HCT116 (cell line): ENCODE measurements at regions not wholly inside any gene's neighbourhood (a gene's known extent, or its start where the extent isn't known, plus 50 kb on each side); places are given as distances from the start of the nearest gene placed in this dataset.

Source experiments
- ATAC-seq: fragments of 200-7000 bp; cut with Tn5 transposase; 2 replicates; pipeline ENCODE4 v1.9.1; 2020; ENCODE audit warnings: mild to moderate bottlenecking, moderate library complexity
- BruUV-seq: library from RNA; stranded (reverse); fragments of 400-500 nt; replicated peaks from 2 replicates; lab custom pipeline; 2021; lab: Mats Ljungman, UMichigan
- CTCF ChIA-PET: fragments of 300-600 bp; sonication (Branson Sonifier 250); formaldehyde crosslinking; loops from one replicate; lab custom pipeline; 2021; ENCODE audit warnings: antibody characterized with exemption; lab: Charles Lee
- POLR2A ChIA-PET: fragments of 300-600, 350-600 bp; sonication (Branson Sonifier 250); formaldehyde crosslinking; loops from one replicate; lab custom pipeline; 2021; ENCODE audit warnings: antibody characterized with exemption; lab: Charles Lee
- RAD21 ChIA-PET, 2 experiments: fragments of 300-600 bp; sonication (Branson Sonifier 250); formaldehyde crosslinking; loops; one replicate each; lab custom pipeline; 2023; ENCODE audit warnings: low total read pairs in 2 of 2; ENCODE audit not compliant: uncharacterized antibody in 2 of 2, unreplicated experiment in 2 of 2, low non-redundant PET in 1 of 2; lab: Charles Lee
- DNase-seq: peaks from one replicate; pipeline ENCODE4 v3.0.0-alpha.2; 2010; ENCODE audit warnings: low read depth, low spot score
- H2AFZ ChIP-seq: fragments of 200-600 bp; shearing (Covaris generic), sonication (generic); 2 replicates; pipeline ENCODE4 v1.6.1; 2017; ENCODE audit warnings: low read depth, mixed run types, mixed read lengths, antibody characterized with exemption, low read length; ENCODE audit not compliant: poor library complexity, severe bottlenecking
- H3K27ac ChIP-seq: 2 replicates; pipeline ENCODE4 v1.5.1; 2012; ENCODE audit warnings: low read depth, low read length
- H3K27me3 ChIP-seq: fragments of 200-600 bp; sonication (generic); 2 replicates; pipeline ENCODE4 v1.6.1; 2016; ENCODE audit warnings: mixed run types, low read length, mixed read lengths; ENCODE audit not compliant: insufficient read depth
- H3K36me3 ChIP-seq, 2 experiments: fragments of 200-500 bp in 1 of 2; fragments of 200-600 bp in 1 of 2; sonication (Bioruptor generic) in 1 of 2; sonication (generic) in 1 of 2; 2 replicates each; pipeline versions ENCODE4 v1.5.1 to v1.6.1; 2014 to 2016; ENCODE audit warnings: low read length in 2 of 2, inconsistent platforms in 1 of 2, mixed read lengths in 1 of 2, mixed run types in 1 of 2; ENCODE audit not compliant: insufficient read depth in 2 of 2, control insufficient read depth in 1 of 2
- H3K4me1 ChIP-seq, 2 experiments: fragments of 200-600 bp in 1 of 2; sonication (generic) in 1 of 2; 2 replicates each; pipeline versions ENCODE4 v1.5.1 to v1.6.1; 2012 to 2017; ENCODE audit warnings: low read length in 2 of 2, inconsistent platforms in 1 of 2, mild to moderate bottlenecking in 1 of 2, mixed read lengths in 1 of 2, mixed run types in 1 of 2, moderate library complexity in 1 of 2; ENCODE audit not compliant: insufficient read depth in 2 of 2, control insufficient read depth in 1 of 2
- H3K4me2 ChIP-seq: fragments of 200-600 bp; sonication (generic); 2 replicates; pipeline ENCODE4 v1.6.1; 2017; ENCODE audit warnings: mixed run types, low read length, mixed read lengths
- H3K4me3 ChIP-seq, 2 experiments: fragments of 200-600 bp in 1 of 2; sonication (generic) in 1 of 2; replicated peaks in 1 of 2; 2 replicates each; pipeline ENCODE4 v1.5.1; 2011 to 2016; ENCODE audit warnings: low read length in 2 of 2, control low read depth in 1 of 2, low read depth in 1 of 2, mild to moderate bottlenecking in 1 of 2, mixed read lengths in 1 of 2, mixed run types in 1 of 2
- H3K79me2 ChIP-seq: fragments of 200-600 bp; sonication (generic); 2 replicates; pipeline ENCODE4 v1.6.1; 2017; ENCODE audit warnings: mild to moderate bottlenecking, mixed run types, low read length, moderate library complexity, mixed read lengths; ENCODE audit not compliant: insufficient read depth
- H3K9ac ChIP-seq: fragments of 200-600 bp; sonication (generic); 2 replicates; pipeline ENCODE4 v1.6.1; 2016; ENCODE audit warnings: low read length, mixed read lengths
- H3K9me2 ChIP-seq: fragments of 200-600 bp; sonication (generic), shearing (Covaris generic); 2 replicates; pipeline ENCODE4 v1.6.1; 2017; ENCODE audit warnings: mixed run types, mild to moderate bottlenecking, moderate library complexity; ENCODE audit not compliant: insufficient read depth
- H3K9me3 ChIP-seq, 2 experiments: fragments of 200-500 bp in 1 of 2; fragments of 200-600 bp in 1 of 2; sonication (Bioruptor generic) in 1 of 2; sonication (generic) in 1 of 2; 2 replicates each; pipeline ENCODE4 v1.6.1; 2014 to 2017; ENCODE audit warnings: low read length in 2 of 2, mixed read lengths in 2 of 2, inconsistent platforms in 1 of 2, low read depth in 1 of 2, mild to moderate bottlenecking in 1 of 2, mixed run types in 1 of 2, moderate library complexity in 1 of 2; ENCODE audit not compliant: control insufficient read depth in 1 of 2, insufficient read depth in 1 of 2
- H4K20me1 ChIP-seq: fragments of 200-600 bp; sonication (generic), shearing (Covaris generic); 2 replicates; pipeline ENCODE4 v1.6.1; 2017; ENCODE audit warnings: mixed run types, mild to moderate bottlenecking, moderate library complexity; ENCODE audit not compliant: insufficient read depth
- CBX3 ChIP-seq: IDR thresholded peaks from 2 replicates; pipeline ENCODE4 v1.6.1; 2012; ENCODE audit warnings: low read depth
- CEBPB ChIP-seq: IDR thresholded peaks from 2 replicates; pipeline ENCODE4 v1.6.1; 2012; ENCODE audit warnings: low read depth
- EGR1 ChIP-seq: IDR thresholded peaks from 2 replicates; pipeline ENCODE4 v1.6.1; 2012; ENCODE audit warnings: low read depth
- EZH2phosphoT487 ChIP-seq: fragments of 200-600 bp; IDR thresholded peaks from 2 replicates; pipeline ENCODE4 v1.6.1; 2018; ENCODE audit warnings: antibody characterized with exemption, borderline replicate concordance
- SIN3A ChIP-seq: IDR thresholded peaks from 2 replicates; pipeline ENCODE4 v1.6.1; 2012; ENCODE audit warnings: low read depth
- SRF ChIP-seq: IDR thresholded peaks from 2 replicates; pipeline ENCODE4 v1.6.1; 2012; ENCODE audit warnings: low read depth
- TCF7L2 ChIP-seq: IDR thresholded peaks from 2 replicates; pipeline ENCODE4 v1.7.0; 2011; ENCODE audit warnings: borderline replicate concordance, inconsistent platforms; ENCODE audit not compliant: insufficient read depth, insufficient read length; ENCODE audit errors: extremely low read depth
- intact Hi-C: fragments of 100-400 bp; cut with micrococcal nuclease; formaldehyde crosslinking; loops from 2 replicates; pipeline ENCODE4 v1.10.0; 2022
- TF ChIP-seq, protein P1 (sequence below): IDR thresholded peaks from 2 replicates; pipeline ENCODE4 v1.6.1; 2012; ENCODE audit warnings: low read depth
- TF ChIP-seq, protein P2 (sequence below): IDR thresholded peaks from 2 replicates; pipeline ENCODE4 v1.6.1; 2012
- TF ChIP-seq, protein P3 (sequence below): IDR thresholded peaks from 2 replicates; pipeline ENCODE4 v1.6.1; 2011; ENCODE audit warnings: mild to moderate bottlenecking, low read length, moderate library complexity; ENCODE audit not compliant: insufficient replicate concordance; ENCODE audit errors: extremely low read depth
- TF ChIP-seq, protein P4 (sequence below): IDR thresholded peaks from 2 replicates; pipeline ENCODE4 v1.6.1; 2012

DNA sequence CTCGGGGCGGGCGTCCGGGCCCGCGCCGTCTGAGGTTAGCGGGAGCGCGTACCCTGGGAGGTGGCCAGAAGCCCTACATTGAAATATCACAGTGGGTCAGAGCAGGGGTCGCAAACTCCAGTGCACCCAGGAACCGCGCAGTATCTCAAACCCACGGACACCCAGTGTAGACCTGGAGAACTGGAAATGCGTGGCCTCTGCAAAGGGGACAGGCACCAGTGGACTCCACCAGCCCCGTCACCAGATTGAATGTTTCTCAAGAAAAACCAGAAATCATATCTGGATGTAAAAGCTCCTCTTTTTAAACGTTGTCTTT is 117.6 kb upstream of the SMIM23 start (continued):
- TF ChIP-seq, protein P1, sequence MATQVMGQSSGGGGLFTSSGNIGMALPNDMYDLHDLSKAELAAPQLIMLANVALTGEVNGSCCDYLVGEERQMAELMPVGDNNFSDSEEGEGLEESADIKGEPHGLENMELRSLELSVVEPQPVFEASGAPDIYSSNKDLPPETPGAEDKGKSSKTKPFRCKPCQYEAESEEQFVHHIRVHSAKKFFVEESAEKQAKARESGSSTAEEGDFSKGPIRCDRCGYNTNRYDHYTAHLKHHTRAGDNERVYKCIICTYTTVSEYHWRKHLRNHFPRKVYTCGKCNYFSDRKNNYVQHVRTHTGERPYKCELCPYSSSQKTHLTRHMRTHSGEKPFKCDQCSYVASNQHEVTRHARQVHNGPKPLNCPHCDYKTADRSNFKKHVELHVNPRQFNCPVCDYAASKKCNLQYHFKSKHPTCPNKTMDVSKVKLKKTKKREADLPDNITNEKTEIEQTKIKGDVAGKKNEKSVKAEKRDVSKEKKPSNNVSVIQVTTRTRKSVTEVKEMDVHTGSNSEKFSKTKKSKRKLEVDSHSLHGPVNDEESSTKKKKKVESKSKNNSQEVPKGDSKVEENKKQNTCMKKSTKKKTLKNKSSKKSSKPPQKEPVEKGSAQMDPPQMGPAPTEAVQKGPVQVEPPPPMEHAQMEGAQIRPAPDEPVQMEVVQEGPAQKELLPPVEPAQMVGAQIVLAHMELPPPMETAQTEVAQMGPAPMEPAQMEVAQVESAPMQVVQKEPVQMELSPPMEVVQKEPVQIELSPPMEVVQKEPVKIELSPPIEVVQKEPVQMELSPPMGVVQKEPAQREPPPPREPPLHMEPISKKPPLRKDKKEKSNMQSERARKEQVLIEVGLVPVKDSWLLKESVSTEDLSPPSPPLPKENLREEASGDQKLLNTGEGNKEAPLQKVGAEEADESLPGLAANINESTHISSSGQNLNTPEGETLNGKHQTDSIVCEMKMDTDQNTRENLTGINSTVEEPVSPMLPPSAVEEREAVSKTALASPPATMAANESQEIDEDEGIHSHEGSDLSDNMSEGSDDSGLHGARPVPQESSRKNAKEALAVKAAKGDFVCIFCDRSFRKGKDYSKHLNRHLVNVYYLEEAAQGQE: no peak
- TF ChIP-seq, protein P2, sequence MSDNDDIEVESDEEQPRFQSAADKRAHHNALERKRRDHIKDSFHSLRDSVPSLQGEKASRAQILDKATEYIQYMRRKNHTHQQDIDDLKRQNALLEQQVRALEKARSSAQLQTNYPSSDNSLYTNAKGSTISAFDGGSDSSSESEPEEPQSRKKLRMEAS: no peak
- no peak for TF ChIP-seq SIN3A
- no peak for TF ChIP-seq CBX3
- no peak for TF ChIP-seq EZH2phosphoT487
- no peak for TF ChIP-seq TCF7L2
- no peak for TF ChIP-seq CEBPB
- TF ChIP-seq EGR1: no peak

DNA sequence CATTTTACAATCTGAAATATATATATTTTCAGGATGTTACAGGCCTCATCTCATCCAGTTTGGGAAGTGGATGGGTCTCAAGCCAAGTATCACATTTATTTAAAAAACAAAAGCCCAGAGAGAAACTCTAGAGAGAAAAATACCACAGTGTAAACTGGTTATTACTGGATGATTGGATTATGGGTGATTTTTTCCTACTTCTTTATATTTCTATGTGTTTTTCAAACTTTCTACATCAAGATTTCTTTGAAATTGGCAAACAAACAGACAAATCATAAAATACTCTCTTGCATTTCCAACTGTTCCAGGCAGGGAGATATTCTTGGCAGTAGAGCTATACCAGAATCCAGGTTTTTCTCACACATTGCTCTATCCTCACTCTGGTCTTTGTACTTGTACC is 116.0 kb upstream of the SMIM23 start:
- BruUV-seq: no TSS peak
- H3K4me3 ChIP-seq: no peak overlapping the region
- H3K9me3 ChIP-seq: no peaks in the 10 kb centered on the region
- no peak overlapping the region for H3K27ac ChIP-seq
- no peak overlapping the region for H3K9ac ChIP-seq
- TF ChIP-seq, protein P3, sequence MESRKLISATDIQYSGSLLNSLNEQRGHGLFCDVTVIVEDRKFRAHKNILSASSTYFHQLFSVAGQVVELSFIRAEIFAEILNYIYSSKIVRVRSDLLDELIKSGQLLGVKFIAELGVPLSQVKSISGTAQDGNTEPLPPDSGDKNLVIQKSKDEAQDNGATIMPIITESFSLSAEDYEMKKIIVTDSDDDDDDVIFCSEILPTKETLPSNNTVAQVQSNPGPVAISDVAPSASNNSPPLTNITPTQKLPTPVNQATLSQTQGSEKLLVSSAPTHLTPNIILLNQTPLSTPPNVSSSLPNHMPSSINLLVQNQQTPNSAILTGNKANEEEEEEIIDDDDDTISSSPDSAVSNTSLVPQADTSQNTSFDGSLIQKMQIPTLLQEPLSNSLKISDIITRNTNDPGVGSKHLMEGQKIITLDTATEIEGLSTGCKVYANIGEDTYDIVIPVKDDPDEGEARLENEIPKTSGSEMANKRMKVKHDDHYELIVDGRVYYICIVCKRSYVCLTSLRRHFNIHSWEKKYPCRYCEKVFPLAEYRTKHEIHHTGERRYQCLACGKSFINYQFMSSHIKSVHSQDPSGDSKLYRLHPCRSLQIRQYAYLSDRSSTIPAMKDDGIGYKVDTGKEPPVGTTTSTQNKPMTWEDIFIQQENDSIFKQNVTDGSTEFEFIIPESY: no peak
- TF ChIP-seq, protein P4, sequence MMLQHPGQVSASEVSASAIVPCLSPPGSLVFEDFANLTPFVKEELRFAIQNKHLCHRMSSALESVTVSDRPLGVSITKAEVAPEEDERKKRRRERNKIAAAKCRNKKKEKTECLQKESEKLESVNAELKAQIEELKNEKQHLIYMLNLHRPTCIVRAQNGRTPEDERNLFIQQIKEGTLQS: no peak
- no peak for TF ChIP-seq SRF
- no peaks in the 10 kb centered on the region for H3K9me2 ChIP-seq
- RAD21 ChIA-PET: no interaction called here
- no peaks in the 10 kb centered on the region for H3K36me3 ChIP-seq
- H2AFZ ChIP-seq: no peak overlapping the region
- H4K20me1 ChIP-seq: no peaks in the 10 kb centered on the region
- DNase-seq: no peak
- H3K4me2 ChIP-seq: no peak overlapping the region
- peaks cover 3 to 14% of the 10 kb centered on the region in 2 experiments; a peak in 3 of 4 replicates for H3K4me1 ChIP-seq
- POLR2A ChIA-PET: interaction anchor here (0.6 kb wide), 1 partner anchor 9 kb away, joined by 5 read pairs; no protein-coding TSS in a partner anchor
- intact Hi-C loops: no loop called here
- H3K79me2 ChIP-seq: no peaks in the 10 kb centered on the region
- ATAC-seq: no peak
- CTCF ChIA-PET: no interaction called here
- no peaks in the 10 kb centered on the region; the same call in 1 of the 2 replicates for H3K27me3 ChIP-seq
